Karpas-422 (cell line): ENCODE measurements at regions not wholly inside any gene's neighbourhood (a gene's known extent, or its start where the extent isn't known, plus 50 kb on each side); places are given as distances from the start of the nearest gene placed in this dataset.

ENCODE experiments used
- DNase-seq: peaks from one replicate; pipeline ENCODE4 v3.0.0-alpha.2; 2015
- H2AFZ ChIP-seq: fragments of 200-600 bp; sonication (generic); 2 replicates; pipeline ENCODE4 v1.6.1; 2014; ENCODE audit warnings: antibody characterized with exemption, low read length, mixed read lengths
- H3K27ac ChIP-seq: fragments of 200-600 bp; sonication (generic); 2 replicates; pipeline ENCODE4 v1.5.1; 2014; ENCODE audit warnings: mild to moderate bottlenecking, low read length, moderate library complexity
- H3K27me3 ChIP-seq: fragments of 200-600 bp; sonication (generic); 2 replicates; pipeline ENCODE4 v1.6.1; 2014; ENCODE audit warnings: low read length, mixed read lengths
- H3K36me3 ChIP-seq: fragments of 200-600 bp; sonication (generic); 2 replicates; pipeline ENCODE4 v1.6.1; 2014; ENCODE audit warnings: low read length, mixed read lengths; ENCODE audit not compliant: insufficient read depth
- H3K4me1 ChIP-seq: fragments of 200-600 bp; sonication (generic); 2 replicates; pipeline ENCODE4 v1.6.1; 2014; ENCODE audit warnings: mild to moderate bottlenecking, low read length, mixed read lengths
- H3K4me2 ChIP-seq: fragments of 200-600 bp; sonication (generic); 2 replicates; pipeline ENCODE4 v1.6.1; 2014; ENCODE audit warnings: low read length, low read depth, mild to moderate bottlenecking; ENCODE audit not compliant: poor library complexity, severe bottlenecking
- H3K4me3 ChIP-seq: fragments of 200-600 bp; sonication (generic); 2 replicates; pipeline ENCODE4 v1.5.1; 2014; ENCODE audit warnings: mild to moderate bottlenecking, antibody characterized with exemption, low read length, mixed read lengths
- H3K79me2 ChIP-seq: fragments of 200-600 bp; sonication (generic); 2 replicates; pipeline ENCODE4 v1.6.1; 2014; ENCODE audit warnings: mild to moderate bottlenecking, low read length, mixed read lengths
- H3K9ac ChIP-seq: fragments of 200-600 bp; sonication (generic); 2 replicates; pipeline ENCODE4 v1.6.0; 2014; ENCODE audit warnings: low read length
- H3K9me2 ChIP-seq: fragments of 200-600 bp; sonication (generic), shearing (Covaris generic); replicated peaks from 2 replicates; pipeline ENCODE4 v1.6.0; 2014; ENCODE audit warnings: mild to moderate bottlenecking, low read length, moderate library complexity; ENCODE audit not compliant: insufficient read depth
- H3K9me3 ChIP-seq: fragments of 300-700, 200-600 bp; sonication (generic); 2 replicates; pipeline ENCODE4 v1.6.1; 2014; ENCODE audit warnings: low read length, mixed read lengths
- H4K20me1 ChIP-seq: fragments of 200-600 bp; sonication (generic); 2 replicates; pipeline ENCODE4 v1.6.1; 2014; ENCODE audit warnings: mild to moderate bottlenecking, antibody characterized with exemption, low read length, low read depth; ENCODE audit not compliant: insufficient read depth

DNA sequence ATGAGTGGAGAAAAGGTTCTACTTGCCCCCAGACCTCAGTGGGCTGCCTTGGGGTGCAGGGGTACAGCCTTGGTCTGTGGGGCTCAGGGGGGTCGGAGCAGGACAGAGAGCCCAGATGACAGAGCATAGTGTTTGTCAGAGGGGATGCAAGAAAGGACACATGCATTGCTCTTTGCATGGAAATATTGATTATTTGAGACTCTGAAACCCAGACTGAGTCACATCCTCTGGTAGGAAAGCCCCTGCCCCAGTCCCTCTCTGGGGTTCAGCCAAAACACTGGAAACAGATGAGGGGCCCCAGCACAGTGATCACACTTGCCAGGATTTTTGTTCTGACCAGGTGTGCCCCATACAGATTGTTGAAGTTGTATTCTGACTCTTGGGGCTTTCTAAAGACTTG lies 1094.4 kb downstream of the BCL11B start:
- DNase-seq = no peak
- no peaks in the 10 kb centered on the region for H4K20me1 ChIP-seq
- H3K79me2 ChIP-seq = no peaks in the 10 kb centered on the region
- peaks cover 6% of the 10 kb centered on the region for H3K9me3 ChIP-seq
- no peaks in the 10 kb centered on the region for H3K4me1 ChIP-seq
- H2AFZ ChIP-seq = no peak overlapping the region
- H3K27ac ChIP-seq = no peak overlapping the region
- no peaks in the 10 kb centered on the region for H3K36me3 ChIP-seq
- H3K4me3 ChIP-seq = no peak overlapping the region
- H3K9me2 ChIP-seq = no peaks in the 10 kb centered on the region
- H3K27me3 ChIP-seq = no peaks in the 10 kb centered on the region
- no peak overlapping the region for H3K4me2 ChIP-seq
- no peak overlapping the region for H3K9ac ChIP-seq

DNA sequence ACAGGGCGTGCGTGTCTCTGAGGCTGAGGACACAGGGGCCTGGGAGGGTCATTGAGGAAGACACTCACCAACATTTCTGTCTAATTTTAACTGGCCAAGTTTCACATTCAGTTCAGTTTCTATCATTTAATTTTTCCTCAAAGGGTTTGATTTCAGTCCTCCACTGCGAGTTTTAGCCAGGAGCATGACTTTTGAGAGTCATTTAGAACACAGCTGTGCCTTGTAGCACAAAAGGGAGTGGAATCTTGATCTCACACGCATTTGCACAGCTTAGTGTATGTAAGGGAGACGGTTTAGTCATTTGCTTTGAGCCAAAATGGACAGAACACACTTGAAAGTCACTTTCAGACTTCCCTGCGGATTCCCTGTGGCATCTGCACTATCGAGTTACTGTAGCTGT lies 1090.8 kb downstream of the BCL11B start:
- H3K4me1 ChIP-seq = no peaks in the 10 kb centered on the region
- H3K9me2 ChIP-seq = no peaks in the 10 kb centered on the region
- H4K20me1 ChIP-seq = no peaks in the 10 kb centered on the region
- no peak overlapping the region for H3K4me3 ChIP-seq
- H2AFZ ChIP-seq = no peak overlapping the region
- H3K9me3 ChIP-seq = peaks cover 6% of the 10 kb centered on the region
- no peaks in the 10 kb centered on the region for H3K27me3 ChIP-seq
- H3K36me3 ChIP-seq = no peaks in the 10 kb centered on the region
- no peak overlapping the region for H3K9ac ChIP-seq
- DNase-seq = no peak
- H3K4me2 ChIP-seq = no peak overlapping the region
- no peak overlapping the region for H3K27ac ChIP-seq
- H3K79me2 ChIP-seq = no peaks in the 10 kb centered on the region

DNA sequence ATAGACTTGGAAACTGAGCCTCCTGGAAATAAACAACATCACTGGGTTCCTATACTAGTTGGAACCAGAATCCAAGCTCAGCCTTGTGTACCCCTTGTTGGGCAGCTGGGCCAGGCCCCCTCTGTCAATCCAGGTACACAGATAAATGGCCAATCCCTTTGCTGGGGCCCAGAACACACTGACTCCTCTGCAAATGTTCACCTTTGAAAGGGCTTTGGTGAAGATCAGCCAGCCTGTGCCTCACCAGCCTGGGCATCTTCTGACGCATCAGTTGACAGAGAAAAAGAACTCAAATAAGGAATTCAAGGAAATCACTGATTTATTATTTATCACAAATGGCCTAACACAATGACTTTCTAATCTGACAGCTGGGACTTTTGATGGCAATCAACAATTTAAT lies 1090.2 kb downstream of the BCL11B start:
- no peak for DNase-seq
- H3K36me3 ChIP-seq = no peaks in the 10 kb centered on the region
- no peaks in the 10 kb centered on the region for H3K9me2 ChIP-seq
- no peak overlapping the region for H3K4me3 ChIP-seq
- H3K4me1 ChIP-seq = no peaks in the 10 kb centered on the region
- H3K9me3 ChIP-seq = peaks cover 6% of the 10 kb centered on the region
- no peak overlapping the region for H3K9ac ChIP-seq
- H3K27ac ChIP-seq = no peak overlapping the region
- no peak overlapping the region for H3K4me2 ChIP-seq
- H3K79me2 ChIP-seq = no peaks in the 10 kb centered on the region
- H3K27me3 ChIP-seq = no peaks in the 10 kb centered on the region
- H2AFZ ChIP-seq = no peak overlapping the region
- no peaks in the 10 kb centered on the region for H4K20me1 ChIP-seq

DNA sequence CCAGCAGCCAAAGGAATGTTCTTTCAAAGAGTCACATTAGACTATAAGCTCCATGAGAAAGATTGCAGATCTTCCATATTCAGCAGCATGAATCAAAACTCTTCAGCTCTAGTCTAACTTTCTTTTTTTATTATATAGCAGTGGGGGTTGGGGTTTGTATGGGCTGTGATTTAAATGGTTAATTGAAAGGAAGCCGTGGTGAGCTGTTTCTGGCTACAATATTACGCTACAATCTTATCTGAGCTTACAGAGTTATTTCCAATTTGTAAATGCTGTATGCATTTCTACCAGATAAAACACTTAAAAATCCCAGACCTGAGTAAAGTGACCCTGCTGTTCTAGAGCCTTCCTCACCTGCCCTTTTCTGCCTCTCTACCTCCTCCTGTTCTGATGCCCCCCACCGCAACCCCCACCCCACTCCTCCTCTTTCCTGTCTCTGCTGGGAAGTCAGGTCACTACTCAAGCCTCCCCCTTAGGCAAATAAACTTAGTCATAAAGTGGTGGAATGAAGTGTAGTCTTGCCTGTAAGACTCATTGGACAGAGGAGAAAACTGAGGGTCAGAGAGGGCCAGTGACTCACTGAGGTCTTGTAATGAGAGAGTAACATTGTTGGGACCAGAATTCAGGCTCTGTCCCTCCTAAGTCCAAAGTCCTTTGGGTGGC lies 1089.5 kb downstream of the BCL11B start:
- H3K79me2 ChIP-seq = no peaks in the 10 kb centered on the region
- H2AFZ ChIP-seq = no peak overlapping the region
- no peak overlapping the region for H3K4me2 ChIP-seq
- no peaks in the 10 kb centered on the region for H3K27me3 ChIP-seq
- H3K4me3 ChIP-seq = no peak overlapping the region
- H3K36me3 ChIP-seq = no peaks in the 10 kb centered on the region
- H3K9me3 ChIP-seq = peaks cover 8% of the 10 kb centered on the region
- no peaks in the 10 kb centered on the region for H4K20me1 ChIP-seq
- H3K9me2 ChIP-seq = no peaks in the 10 kb centered on the region
- no peak for DNase-seq
- H3K4me1 ChIP-seq = no peaks in the 10 kb centered on the region
- H3K27ac ChIP-seq = no peak overlapping the region
- no peak overlapping the region for H3K9ac ChIP-seq

DNA sequence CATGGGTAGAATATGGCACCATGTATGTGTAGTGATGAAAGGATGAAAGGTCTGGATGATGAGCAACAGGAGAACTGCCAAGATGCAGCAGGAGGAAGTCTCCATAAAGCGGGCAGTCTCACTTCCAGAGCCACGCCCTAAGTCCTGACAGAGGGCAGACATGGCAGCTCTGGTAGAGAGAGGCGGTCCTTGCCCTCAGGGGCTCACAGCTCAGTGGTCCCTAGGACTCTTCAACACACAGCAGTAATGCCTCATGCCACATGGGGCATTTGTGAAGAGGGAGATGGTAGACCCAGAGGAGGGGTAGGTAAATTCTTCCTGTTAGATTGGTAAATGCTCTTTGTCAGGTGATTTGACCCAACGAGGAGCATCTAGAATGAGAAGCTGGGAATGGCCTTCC lies 1088.4 kb downstream of the BCL11B start:
- H3K9me2 ChIP-seq = no peaks in the 10 kb centered on the region
- no peak overlapping the region for H3K9ac ChIP-seq
- no peak for DNase-seq
- peaks cover 5% of the 10 kb centered on the region; the same call in 1 of the 2 replicates for H3K9me3 ChIP-seq
- no peaks in the 10 kb centered on the region for H3K79me2 ChIP-seq
- no peak overlapping the region for H3K4me2 ChIP-seq
- H3K4me3 ChIP-seq = no peak overlapping the region
- no peak overlapping the region for H3K27ac ChIP-seq
- no peaks in the 10 kb centered on the region for H3K4me1 ChIP-seq
- no peaks in the 10 kb centered on the region for H3K36me3 ChIP-seq
- H4K20me1 ChIP-seq = no peaks in the 10 kb centered on the region
- no peaks in the 10 kb centered on the region for H3K27me3 ChIP-seq
- H2AFZ ChIP-seq = no peak overlapping the region

DNA sequence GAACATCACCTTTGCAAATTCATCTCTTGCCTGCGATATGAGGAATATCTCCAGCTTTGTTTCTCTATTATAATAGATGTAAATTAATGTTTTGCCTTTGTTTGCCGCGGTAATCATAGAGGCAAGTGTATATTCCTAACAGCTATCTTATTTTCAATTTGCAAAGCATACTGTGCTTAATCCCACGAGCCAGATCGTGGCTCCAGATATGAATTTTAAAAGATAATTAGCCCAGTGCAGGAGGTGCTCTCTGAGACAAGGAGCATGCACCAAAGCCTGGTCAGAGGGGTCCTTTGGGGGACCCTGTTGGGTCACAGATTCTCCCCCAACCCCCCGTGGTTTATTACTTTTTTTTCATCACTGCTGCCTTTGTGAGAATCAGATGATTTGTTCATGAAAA lies 1087.5 kb downstream of the BCL11B start:
- Histone ChIP-seq H3K9ac (no peak overlapping the region), H3K4me3 (no peak overlapping the region), H3K9me3 (peaks cover 5% of the 10 kb centered on the region; the same call in 1 of the 2 replicates), H3K36me3 (no peaks in the 10 kb centered on the region), H3K9me2 (no peaks in the 10 kb centered on the region), H3K79me2 (no peaks in the 10 kb centered on the region), H2AFZ (no peak overlapping the region), H3K4me1 (no peaks in the 10 kb centered on the region), H3K27ac (no peak overlapping the region), H3K4me2 (no peak overlapping the region), H3K27me3 (no peaks in the 10 kb centered on the region), H4K20me1 (no peaks in the 10 kb centered on the region)
- DNase-seq = no peak

DNA sequence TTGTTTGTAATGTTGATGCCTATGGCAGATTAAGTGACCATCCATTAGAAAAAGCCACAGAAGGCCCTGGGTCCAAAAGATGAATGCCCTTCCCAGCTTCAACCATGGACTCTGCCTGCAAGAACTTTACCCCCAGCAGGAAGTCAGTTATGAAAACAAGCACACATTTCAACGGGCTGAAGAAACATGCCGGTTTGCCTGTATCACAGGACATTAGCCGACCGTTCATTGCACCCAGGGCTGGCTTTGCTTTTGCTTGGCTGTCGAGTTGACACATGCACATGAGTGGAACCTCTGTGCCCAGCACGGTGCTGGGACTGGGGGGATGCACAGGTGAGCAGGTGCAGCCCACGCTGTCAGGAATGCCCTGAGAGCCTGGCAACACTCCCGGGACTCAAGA lies 1087.0 kb downstream of the BCL11B start:
- no peak for DNase-seq
- Histone ChIP-seq H3K9ac (no peak overlapping the region), H3K4me3 (no peak overlapping the region), H2AFZ (no peak overlapping the region), H3K4me2 (no peak overlapping the region), H3K27ac (no peak overlapping the region), H3K36me3 (no peaks in the 10 kb centered on the region), H3K9me2 (no peaks in the 10 kb centered on the region), H3K9me3 (peaks cover 3% of the 10 kb centered on the region; the same call in 1 of the 2 replicates), H3K79me2 (no peaks in the 10 kb centered on the region), H4K20me1 (no peaks in the 10 kb centered on the region), H3K4me1 (no peaks in the 10 kb centered on the region), H3K27me3 (no peaks in the 10 kb centered on the region)

DNA sequence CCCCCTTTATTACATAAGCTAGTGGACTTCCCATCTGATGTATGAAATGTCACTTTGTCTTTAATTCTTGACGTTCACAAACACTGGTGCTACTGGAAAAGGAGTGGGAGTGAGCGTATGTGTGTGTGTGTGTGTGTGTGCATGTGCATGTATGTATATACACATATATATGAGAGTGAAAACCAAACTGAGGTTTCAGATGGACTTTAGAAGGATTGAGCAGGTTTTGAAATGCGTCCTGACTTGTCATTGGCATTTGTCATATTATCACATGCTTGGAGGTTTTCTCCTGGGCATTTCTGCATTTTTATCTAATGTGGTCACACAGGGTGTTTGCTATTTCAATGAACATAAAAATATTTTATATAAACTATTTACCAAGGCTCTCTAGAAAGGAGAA lies 1085.9 kb downstream of the BCL11B start:
- H3K27ac ChIP-seq = no peak overlapping the region

More for the DNA sequence above, 1085.9 kb downstream of the BCL11B start:
- Histone ChIP-seq H3K27me3 (no peaks in the 10 kb centered on the region), H3K9me3 (peaks cover 4% of the 10 kb centered on the region), H2AFZ (no peak overlapping the region), H3K4me1 (no peaks in the 10 kb centered on the region), H3K79me2 (no peaks in the 10 kb centered on the region), H3K4me3 (no peak overlapping the region), H3K36me3 (no peaks in the 10 kb centered on the region), H3K9ac (no peak overlapping the region), H3K4me2 (no peak overlapping the region), H3K9me2 (no peaks in the 10 kb centered on the region), H4K20me1 (no peaks in the 10 kb centered on the region)
- no peak for DNase-seq
